ENCODE measurements at regions not wholly inside any gene's neighbourhood (a gene's known extent, or its start where the extent isn't known, plus 50 kb on each side); places are given as distances from the start of the nearest gene placed in this dataset.

GRCh38 chr22:17284888-17285287, 65.7 kb upstream of the ADA2 start:
- no peaks in the 10 kb centered on the region for H3K27me3 ChIP-seq (ENCODE audit: control insufficient read depth, insufficient read depth, low read length)
- no peaks in the 10 kb centered on the region for H3K4me1 ChIP-seq (ENCODE audit: control insufficient read depth, insufficient read depth, low read length)
- H4K20me1 ChIP-seq (ENCODE audit: insufficient read depth, low read length): no peaks in the 10 kb centered on the region
- no peak overlapping the region for H3K9ac ChIP-seq (ENCODE audit: low read depth, low read length)
- dilution Hi-C loops (cut with HindIII; ENCODE audit: low sequenced_read_pairs, unreplicated experiment): no loop called here
- H3K4ac ChIP-seq (ENCODE audit: low read depth, low read length): no peak overlapping the region
- no peak overlapping the region for H3K56ac ChIP-seq (ENCODE audit: extremely low read depth, insufficient read depth, low read length)
- no peak overlapping the region for H2AFZ ChIP-seq (replicated peaks; ENCODE audit: low read length, poor library complexity)
- H3K4me3 ChIP-seq (ENCODE audit: insufficient read depth, low read depth, low read length): no peak overlapping the region
- ChIA-PET POLR2A (ENCODE audit: unreplicated experiment) (no interaction called here), CTCF (no interaction called here)
- H2AK9ac ChIP-seq (replicated peaks; ENCODE audit: low read depth, low read length, poor library complexity): no peak overlapping the region
- H4K5ac ChIP-seq (ENCODE audit: low read depth, low read length): no peak overlapping the region
- no peak overlapping the region for H3K18ac ChIP-seq (ENCODE audit: low read depth, low read length)
- in situ Hi-C loops (cut with MboI; ENCODE audit: low sequenced_read_pairs): no loop called here
- H3K14ac ChIP-seq (replicated peaks; ENCODE audit: low read depth, low read length): no peak overlapping the region
- no TSS peak for BruUV-seq (replicated peaks)
- no peak overlapping the region for H2BK15ac ChIP-seq (ENCODE audit: low read depth, low read length)
- no peaks in the 10 kb centered on the region for H3K36me3 ChIP-seq (ENCODE audit: control insufficient read depth, insufficient read depth, low read length)
- no peak overlapping the region for H3K4me2 ChIP-seq (ENCODE audit: low read depth, low read length)
- no peaks in the 10 kb centered on the region for H3K79me1 ChIP-seq (ENCODE audit: low read depth in 1 of 2, low read length in 2 of 2)
- no peak for TF ChIP-seq RFX5 (IDR thresholded peaks at IDR 0.05; ENCODE audit: low read depth, low read length)
- no peak for TF ChIP-seq POLR2A (IDR thresholded peaks at IDR 0.05; ENCODE audit: low read depth, low read length)
- TF ChIP-seq ELK1 (IDR thresholded peaks at IDR 0.05; ENCODE audit: borderline replicate concordance, low read depth, low read length): no peak
- no peak for TF ChIP-seq FOS (IDR thresholded peaks at IDR 0.05; ENCODE audit: low read depth, low read length)
- TF ChIP-seq CTCF (conservative IDR thresholded peaks at IDR 0.05; ENCODE audit: low read depth, low read length): no peak
- TF ChIP-seq SMC3 (IDR thresholded peaks at IDR 0.05; ENCODE audit: low read depth, low read length): no peak
- no peak for TF ChIP-seq MXI1 (IDR thresholded peaks at IDR 0.05; ENCODE audit: borderline replicate concordance, low read depth, low read length)
- TF ChIP-seq RAD21 (IDR thresholded peaks at IDR 0.05; ENCODE audit: low read length): no peak
- TF ChIP-seq NFE2L2 (IDR thresholded peaks at IDR 0.05; ENCODE audit: low read depth, low read length): no peak
- TF ChIP-seq CHD1 (IDR thresholded peaks at IDR 0.05; ENCODE audit: low read depth, low read length): no peak
- no peak for TF ChIP-seq MAZ (IDR thresholded peaks at IDR 0.05; ENCODE audit: borderline replicate concordance, low read depth, low read length)
- no peak for TF ChIP-seq MAFK (IDR thresholded peaks at IDR 0.05; ENCODE audit: low read depth, low read length)
- no peak for TF ChIP-seq RCOR1 (IDR thresholded peaks at IDR 0.05; ENCODE audit: insufficient replicate concordance, low read length)
- no peak for TF ChIP-seq BHLHE40 (IDR thresholded peaks at IDR 0.05; ENCODE audit: low read depth, low read length)
- no peak for TF ChIP-seq CEBPB (IDR thresholded peaks at IDR 0.05; ENCODE audit: low read depth, low read length)
- no peak overlapping the region for H3K23ac ChIP-seq (ENCODE audit: low read depth, low read length)
- no peak for DNase-seq
- no peak overlapping the region for H2BK5ac ChIP-seq (ENCODE audit: low read depth, low read length, poor library complexity, severe bottlenecking)
- H2BK120ac ChIP-seq (ENCODE audit: low read depth, low read length): no peak overlapping the region
- H3K9me1 ChIP-seq (ENCODE audit: insufficient read depth, low read length): no peaks in the 10 kb centered on the region
- WGBS, 2 experiments (ENCODE audit: extremely low coverage in 2 of 2, insufficient read length in 1 of 2): no CpG with 5 or more reads among the region's 10 CpGs
- H3K27ac ChIP-seq (ENCODE audit: insufficient read depth, low read length): no peak overlapping the region
- H2BK20ac ChIP-seq (ENCODE audit: low read depth, low read length): no peak overlapping the region
- no peak overlapping the region for H4K91ac ChIP-seq (ENCODE audit: insufficient read depth, low read depth, low read length)
- H3K9me3 ChIP-seq (ENCODE audit: control insufficient read depth, insufficient read depth, low read length): no peaks in the 10 kb centered on the region
- H4K8ac ChIP-seq (ENCODE audit: low read depth in 2 of 2, low read length in 2 of 2): no peak overlapping the region
- intact Hi-C loops (cut with micrococcal nuclease): no loop called here
- H2AK5ac ChIP-seq (ENCODE audit: low read depth, low read length): no peak overlapping the region
- ATAC-seq (ENCODE audit: low read depth): no peak

All from IMR-90 (cell line).